GM12878 (cell line): ENCODE measurements at regions not wholly inside any gene's neighbourhood (a gene's known extent, or its start where the extent isn't known, plus 50 kb on each side); places are given as distances from the start of the nearest gene placed in this dataset.

Source experiments
- ATAC-seq: fragments of 200-7000 bp; cut with Tn5 transposase; 3 replicates; pipeline ENCODE4 v1.9.1; 2020; ENCODE audit warnings: mild to moderate bottlenecking, moderate library complexity
- BruUV-seq: library from RNA; stranded (reverse); fragments of 400-500 nt; replicated peaks from 2 replicates; lab custom pipeline; 2021; lab: Mats Ljungman, UMichigan
- CTCF ChIA-PET: fragments of 300-600 bp; sonication (Branson Sonifier 250); formaldehyde crosslinking; extraction: SDS; loops from one replicate; lab custom pipeline; 2021; ENCODE audit warnings: inconsistent platforms; lab: Yijun Ruan, JAX
- POLR2A ChIA-PET: fragments of 350-600 bp; formaldehyde crosslinking; extraction: SDS; loops from one replicate; lab custom pipeline; 2021; ENCODE audit warnings: inconsistent platforms; lab: Charles Lee
- RAD21 ChIA-PET: fragments of 300-600 bp; sonication (Branson Sonifier 250); formaldehyde crosslinking; loops from one replicate; lab custom pipeline; 2023; ENCODE audit warnings: antibody characterized with exemption; ENCODE audit not compliant: unreplicated experiment; lab: Charles Lee
- SMC1A ChIA-PET: fragments of 300-600 bp; sonication (Branson Sonifier 250); formaldehyde crosslinking; loops from one replicate; lab custom pipeline; 2023; ENCODE audit not compliant: unreplicated experiment, uncharacterized antibody; lab: Charles Lee
- DNase-seq: peaks from one replicate; pipeline ENCODE4 v3.0.0-alpha.2; 2011; ENCODE audit warnings: low read depth, low spot score
- FAIRE-seq: peaks from 3 replicates; lab custom pipeline; 2011; peaks lifted over from hg19 to GRCh38; lab: Jason Lieb, UNC
- H2AFZ ChIP-seq: 2 replicates; pipeline ENCODE4 v1.6.0; 2011; ENCODE audit warnings: low read depth, low read length, control low read depth; ENCODE audit not compliant: control insufficient read depth
- H3K27ac ChIP-seq: 2 replicates; pipeline ENCODE4 v1.5.1; 2011; ENCODE audit warnings: control low read depth; ENCODE audit not compliant: control insufficient read depth, insufficient read depth
- H3K27me3 ChIP-seq, 2 experiments: replicated peaks in 1 of 2; 2 replicates each; pipeline versions ENCODE4 v1.6.0 to v1.6.1; 2011; ENCODE audit warnings: low read length in 1 of 2; ENCODE audit not compliant: control insufficient read depth in 2 of 2, insufficient read depth in 2 of 2
- H3K36me3 ChIP-seq, 2 experiments: 2 replicates each; pipeline ENCODE4 v1.5.1; 2011; ENCODE audit warnings: low read length in 1 of 2; ENCODE audit not compliant: control insufficient read depth in 2 of 2, insufficient read depth in 2 of 2
- H3K4me1 ChIP-seq: 2 replicates; pipeline ENCODE4 v1.6.1; 2011; ENCODE audit warnings: mild to moderate bottlenecking, low read length, moderate library complexity, mixed read lengths; ENCODE audit not compliant: control insufficient read depth, insufficient read depth
- H3K4me2 ChIP-seq: 2 replicates; pipeline ENCODE4 v1.6.0; 2011; ENCODE audit warnings: control low read depth; ENCODE audit not compliant: control insufficient read depth, insufficient read depth
- H3K4me3 ChIP-seq: fragments of 200-600 bp; sonication (generic); 2 replicates; pipeline ENCODE4 v1.5.1; 2016
- H3K79me2 ChIP-seq: 2 replicates; pipeline ENCODE4 v1.6.0; 2011; ENCODE audit warnings: low read length; ENCODE audit not compliant: control insufficient read depth, insufficient read depth
- H3K9ac ChIP-seq: 2 replicates; pipeline ENCODE4 v1.8.0; 2011; ENCODE audit warnings: low read length, control low read depth, mixed read lengths; ENCODE audit not compliant: control insufficient read depth, insufficient read depth
- H3K9me3 ChIP-seq: replicated peaks from 3 replicates; pipeline ENCODE4 v1.5.1; 2011; ENCODE audit warnings: mild to moderate bottlenecking, low read length; ENCODE audit not compliant: control insufficient read depth, insufficient read depth
- H4K20me1 ChIP-seq: 2 replicates; pipeline ENCODE4 v1.6.0; 2011; ENCODE audit not compliant: control insufficient read depth, insufficient read depth
- FOS ChIP-seq: IDR thresholded peaks from 3 replicates; pipeline ENCODE4 v1.6.1; 2011; ENCODE audit warnings: borderline replicate concordance; ENCODE audit not compliant: insufficient read length; ENCODE audit errors: extremely low read depth
- GATAD2B ChIP-seq: fragments of 450-650 bp; conservative IDR thresholded peaks from 2 replicates; pipeline ENCODE4 v1.6.1; 2017; ENCODE audit warnings: low read depth, mild to moderate bottlenecking, moderate library complexity
- HCFC1 ChIP-seq: fragments of 150-350 bp; IDR thresholded peaks from 2 replicates; pipeline ENCODE4 v1.6.1; 2014; ENCODE audit warnings: low read length
- POLR2A ChIP-seq: IDR thresholded peaks from 2 replicates; pipeline ENCODE4 v1.6.1; 2011; ENCODE audit warnings: low read depth, mild to moderate bottlenecking, low read length
- RELB ChIP-seq: fragments of 450-650 bp; IDR thresholded peaks from 2 replicates; pipeline ENCODE4 v1.6.1; 2017; ENCODE audit warnings: low read depth, mild to moderate bottlenecking, moderate library complexity
- RUNX3 ChIP-seq: IDR thresholded peaks from 2 replicates; pipeline ENCODE4 v1.6.1; 2012; ENCODE audit warnings: low read length, inconsistent platforms
- SIX5 ChIP-seq: IDR thresholded peaks from 2 replicates; pipeline ENCODE4 v1.6.1; 2011; ENCODE audit warnings: mild to moderate bottlenecking, low read depth, low read length, moderate library complexity; ENCODE audit not compliant: severe bottlenecking
- TARDBP ChIP-seq: IDR thresholded peaks from 2 replicates; pipeline ENCODE4 v1.6.1; 2016; ENCODE audit warnings: borderline replicate concordance
- in situ Hi-C: fragments of 300-500 bp; cut with MboI; formaldehyde crosslinking; loops from 9 replicates; pipeline ENCODE4 v1.14.3; 2018; ENCODE audit warnings: mixed read lengths
- intact Hi-C: fragments of 100-400 bp; cut with micrococcal nuclease; formaldehyde crosslinking; loops from one replicate; pipeline ENCODE4 v1.14.2; 2022; ENCODE audit not compliant: unreplicated experiment
- TF ChIP-seq, protein P1 (sequence below): fragments of 450-650 bp; IDR thresholded peaks from 2 replicates; pipeline ENCODE4 v1.6.1; 2016; ENCODE audit warnings: mild to moderate bottlenecking, moderate library complexity, borderline replicate concordance

DNA sequence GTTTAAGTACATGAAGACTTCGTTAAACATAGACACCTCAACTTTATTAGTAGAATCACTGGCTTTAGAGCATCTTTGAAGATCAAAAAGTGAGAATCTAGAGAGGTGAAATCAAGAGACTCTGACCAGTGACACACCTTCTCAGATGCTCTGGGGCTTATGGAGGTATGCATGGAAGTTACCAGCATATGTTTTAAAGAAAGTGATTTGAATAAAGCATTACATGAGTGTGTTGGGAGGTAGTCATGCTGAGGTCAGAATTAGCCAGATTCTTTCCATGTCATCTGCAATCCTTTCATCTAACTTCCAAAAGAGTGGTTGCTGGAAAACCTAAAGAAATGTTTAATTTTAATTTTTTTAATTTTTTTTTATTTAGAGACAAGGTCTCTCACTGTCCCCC is 658.0 kb upstream of the GOLIM4 start (continued):
- TF ChIP-seq RELB = no peak
- TF ChIP-seq HCFC1 = no peak
- no peak for TF ChIP-seq SIX5

GRCh38 chr3:168752339-168752738 is 656.6 kb upstream of the GOLIM4 start:
- no peak overlapping the region for H3K9ac ChIP-seq
- no peak overlapping the region for H3K4me2 ChIP-seq
- intact Hi-C loops = no loop called here
- no peaks in the 10 kb centered on the region for H3K4me1 ChIP-seq
- H3K36me3 ChIP-seq = no peaks in the 10 kb centered on the region
- TF ChIP-seq GATAD2B = no peak
- TF ChIP-seq, protein P1, sequence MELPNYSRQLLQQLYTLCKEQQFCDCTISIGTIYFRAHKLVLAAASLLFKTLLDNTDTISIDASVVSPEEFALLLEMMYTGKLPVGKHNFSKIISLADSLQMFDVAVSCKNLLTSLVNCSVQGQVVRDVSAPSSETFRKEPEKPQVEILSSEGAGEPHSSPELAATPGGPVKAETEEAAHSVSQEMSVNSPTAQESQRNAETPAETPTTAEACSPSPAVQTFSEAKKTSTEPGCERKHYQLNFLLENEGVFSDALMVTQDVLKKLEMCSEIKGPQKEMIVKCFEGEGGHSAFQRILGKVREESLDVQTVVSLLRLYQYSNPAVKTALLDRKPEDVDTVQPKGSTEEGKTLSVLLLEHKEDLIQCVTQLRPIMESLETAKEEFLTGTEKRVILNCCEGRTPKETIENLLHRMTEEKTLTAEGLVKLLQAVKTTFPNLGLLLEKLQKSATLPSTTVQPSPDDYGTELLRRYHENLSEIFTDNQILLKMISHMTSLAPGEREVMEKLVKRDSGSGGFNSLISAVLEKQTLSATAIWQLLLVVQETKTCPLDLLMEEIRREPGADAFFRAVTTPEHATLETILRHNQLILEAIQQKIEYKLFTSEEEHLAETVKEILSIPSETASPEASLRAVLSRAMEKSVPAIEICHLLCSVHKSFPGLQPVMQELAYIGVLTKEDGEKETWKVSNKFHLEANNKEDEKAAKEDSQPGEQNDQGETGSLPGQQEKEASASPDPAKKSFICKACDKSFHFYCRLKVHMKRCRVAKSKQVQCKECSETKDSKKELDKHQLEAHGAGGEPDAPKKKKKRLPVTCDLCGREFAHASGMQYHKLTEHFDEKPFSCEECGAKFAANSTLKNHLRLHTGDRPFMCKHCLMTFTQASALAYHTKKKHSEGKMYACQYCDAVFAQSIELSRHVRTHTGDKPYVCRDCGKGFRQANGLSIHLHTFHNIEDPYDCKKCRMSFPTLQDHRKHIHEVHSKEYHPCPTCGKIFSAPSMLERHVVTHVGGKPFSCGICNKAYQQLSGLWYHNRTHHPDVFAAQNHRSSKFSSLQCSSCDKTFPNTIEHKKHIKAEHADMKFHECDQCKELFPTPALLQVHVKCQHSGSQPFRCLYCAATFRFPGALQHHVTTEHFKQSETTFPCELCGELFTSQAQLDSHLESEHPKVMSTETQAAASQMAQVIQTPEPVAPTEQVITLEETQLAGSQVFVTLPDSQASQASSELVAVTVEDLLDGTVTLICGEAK = no peak
- no peak for TF ChIP-seq POLR2A
- TF ChIP-seq RUNX3 = no peak
- no peak for TF ChIP-seq TARDBP
- no peak for TF ChIP-seq FOS
- TF ChIP-seq, all 136 proteins: peak for 0
- RAD21 ChIA-PET = no interaction called here
- Histone ChIP-seq H3K79me2 (no peaks in the 10 kb centered on the region), H3K4me3 (no peak overlapping the region), H3K27ac (no peak overlapping the region), H4K20me1 (no peaks in the 10 kb centered on the region), H2AFZ (no peak overlapping the region), H3K27me3 (no peaks in the 10 kb centered on the region), H3K9me3 (no peaks in the 10 kb centered on the region)
- no peak for DNase-seq
- no TSS peak for BruUV-seq
- ATAC-seq = no peak
- SMC1A ChIA-PET = no interaction called here
- POLR2A ChIA-PET = no interaction called here
- in situ Hi-C loops = no loop called here
- CTCF ChIA-PET = no interaction called here
- FAIRE-seq = no peak
